Activated naive CD4-positive, alpha-beta T cell (primary cell): ENCODE measurements at regions not wholly inside any gene's neighbourhood (a gene's known extent, or its start where the extent isn't known, plus 50 kb on each side); places are given as distances from the start of the nearest gene placed in this dataset.

Experiments
- DNase-seq, 4 experiments: peaks; one replicate each; lab custom pipeline; 2025; lab: John Stamatoyannopoulos, UW

DNA sequence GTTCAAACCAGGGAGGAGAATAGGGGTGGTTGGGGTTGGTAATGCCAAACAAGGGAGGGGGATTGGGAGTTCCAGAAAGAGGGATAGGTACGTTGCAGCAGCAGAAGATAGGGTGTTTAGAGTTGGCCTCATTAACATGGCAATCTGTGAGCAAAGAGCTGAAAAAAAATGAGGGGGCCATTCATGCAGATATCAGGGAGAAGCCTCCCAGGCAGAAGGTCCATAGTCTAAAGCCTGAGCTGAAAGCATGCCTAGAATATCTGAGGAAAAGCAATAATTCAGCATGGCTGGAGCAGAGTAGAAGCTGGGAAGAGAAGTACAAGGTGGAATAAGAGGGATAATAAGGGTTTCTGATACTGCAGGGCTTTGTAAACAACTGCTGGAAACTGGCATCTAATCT lies 550.9 kb upstream of the LCORL start:
- no peak for DNase-seq

DNA sequence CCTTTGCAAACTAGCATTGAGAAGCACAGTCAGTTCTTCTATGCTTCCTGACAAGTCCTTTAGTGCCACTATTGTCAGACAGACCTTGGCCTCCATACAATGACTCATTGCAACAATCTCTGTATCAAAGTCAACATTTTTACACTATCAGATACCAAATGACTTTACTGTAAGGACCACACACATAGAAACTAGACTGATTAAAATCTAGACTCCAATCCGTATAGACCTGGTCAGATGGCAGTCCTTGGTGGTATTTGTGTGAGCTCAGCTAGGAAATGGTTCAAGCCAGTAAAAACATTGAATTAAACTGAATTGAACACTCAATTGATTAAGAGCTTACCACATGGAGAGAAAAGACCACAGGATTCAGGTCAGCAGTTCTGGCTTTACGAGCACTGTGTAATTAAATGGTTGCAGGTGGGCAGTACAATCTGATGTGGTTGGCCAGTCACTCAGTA lies 549.8 kb upstream of the LCORL start:
- DNase-seq, result no peak

DNA sequence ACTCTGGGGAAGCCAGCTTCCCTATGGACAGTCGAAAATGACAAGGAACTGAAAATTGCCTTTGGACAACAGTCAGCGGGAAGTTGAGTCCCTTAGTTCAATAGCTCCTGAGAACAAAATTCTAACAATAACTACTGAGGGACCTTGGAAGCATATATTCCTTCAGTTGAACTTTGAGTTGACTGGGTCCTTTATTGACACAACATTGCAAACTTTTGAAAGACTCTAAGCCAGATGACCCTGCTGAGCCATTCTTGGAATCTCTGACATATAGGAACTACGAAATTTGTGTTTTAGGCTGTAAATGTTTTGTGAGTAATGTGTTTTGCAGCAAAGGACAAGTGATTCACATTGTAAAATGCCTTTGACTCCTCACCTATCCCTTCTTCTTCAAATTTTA lies 548.8 kb upstream of the LCORL start:
- no peak for DNase-seq

DNA sequence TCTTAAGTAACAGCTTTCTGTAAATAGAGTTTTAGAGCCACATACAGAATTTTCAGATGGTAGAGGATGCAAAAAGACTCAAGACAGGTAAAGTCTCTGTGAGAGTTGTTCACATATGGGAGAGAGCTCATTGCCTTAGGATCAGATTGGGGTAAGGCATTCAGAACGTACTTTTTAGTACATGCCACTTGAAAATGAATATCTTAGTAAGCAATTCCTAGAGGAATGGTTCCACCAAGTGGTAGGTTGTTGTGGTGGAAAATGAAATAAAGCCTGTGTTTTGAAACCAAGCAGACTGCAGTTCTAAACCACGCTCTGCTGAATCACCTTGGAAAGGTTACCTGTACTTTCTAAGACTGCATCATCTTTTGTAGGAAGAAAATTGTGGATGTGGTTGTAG lies 547.0 kb upstream of the LCORL start:
- DNase-seq, result no peak

DNA sequence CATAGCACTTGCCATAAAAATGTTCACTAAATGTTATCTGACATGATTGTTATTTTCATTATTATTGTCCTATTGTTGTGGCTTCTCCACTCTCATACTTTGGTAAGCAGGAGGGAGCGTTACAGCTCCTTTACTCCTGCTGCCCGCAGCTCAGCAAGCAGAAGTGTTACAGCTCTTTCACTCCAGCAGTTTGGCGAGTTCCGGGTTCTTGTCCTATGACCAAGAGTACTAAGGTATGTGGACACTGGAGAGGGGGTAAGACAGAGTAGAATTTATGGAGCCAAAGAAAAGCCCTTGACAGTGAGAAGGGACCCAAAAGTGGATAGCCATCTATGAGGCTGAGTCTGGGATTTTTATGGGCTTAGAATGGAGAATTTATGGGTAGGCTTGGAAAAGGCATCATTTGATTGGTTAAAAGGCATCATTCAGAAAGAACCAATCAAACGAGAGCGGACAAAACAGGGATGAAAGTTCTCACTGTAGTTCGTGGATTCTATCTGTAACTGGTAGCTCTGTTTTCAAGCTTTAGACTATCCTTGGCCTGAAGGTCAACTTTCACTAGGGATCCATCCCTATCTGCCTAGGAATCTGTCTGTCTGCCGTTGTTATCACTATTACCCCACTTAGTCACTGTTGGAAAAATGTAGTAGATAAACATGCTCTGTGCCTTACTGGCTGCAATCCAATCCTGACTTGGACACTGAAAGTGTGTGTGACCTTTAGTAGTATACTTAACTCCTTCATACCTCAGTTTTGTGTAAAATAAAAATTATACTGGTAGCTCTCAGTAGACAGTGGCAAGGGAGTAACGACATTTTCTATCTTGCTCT lies 545.6 kb upstream of the LCORL start:
- no peak for DNase-seq

DNA sequence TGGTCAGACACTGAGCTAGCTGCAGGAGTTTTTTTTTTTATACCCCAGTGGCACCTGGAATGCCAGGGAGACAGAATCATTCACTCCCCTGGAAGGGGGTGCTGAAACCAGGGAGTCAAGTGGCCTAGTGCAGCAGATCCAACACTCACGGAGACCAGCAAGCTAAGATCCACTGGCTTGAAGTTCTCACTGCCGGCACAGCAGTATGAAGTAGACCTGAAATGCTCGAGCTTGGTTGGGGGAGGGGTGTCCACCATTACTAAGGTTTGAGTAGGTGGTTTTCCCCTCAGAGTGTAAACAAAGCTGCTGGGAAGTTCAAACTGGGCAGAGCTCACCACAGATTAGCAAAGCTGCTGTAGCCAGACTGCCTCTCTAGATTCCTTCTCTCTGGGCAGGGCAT lies 537.9 kb upstream of the LCORL start:
- no peak for DNase-seq

DNA sequence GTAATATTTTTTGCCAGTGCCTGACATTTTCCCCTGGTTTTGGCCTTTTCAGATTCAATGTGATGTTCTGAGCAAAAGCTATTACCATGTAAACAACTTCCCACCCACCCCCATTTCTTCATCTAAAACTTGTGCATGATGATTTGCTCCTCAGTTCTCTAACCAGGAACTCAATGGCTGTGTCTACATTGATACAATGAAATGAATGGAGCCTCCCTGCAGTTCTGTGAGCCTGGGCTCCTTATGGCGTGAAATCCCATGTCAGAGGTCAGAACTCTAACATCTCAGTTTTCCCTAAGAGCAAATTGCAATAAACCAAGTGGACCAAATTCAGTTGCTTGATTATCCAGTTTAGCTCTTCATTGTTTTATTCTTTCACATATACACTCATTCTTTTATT lies 534.8 kb upstream of the LCORL start:
- no peak for DNase-seq

DNA sequence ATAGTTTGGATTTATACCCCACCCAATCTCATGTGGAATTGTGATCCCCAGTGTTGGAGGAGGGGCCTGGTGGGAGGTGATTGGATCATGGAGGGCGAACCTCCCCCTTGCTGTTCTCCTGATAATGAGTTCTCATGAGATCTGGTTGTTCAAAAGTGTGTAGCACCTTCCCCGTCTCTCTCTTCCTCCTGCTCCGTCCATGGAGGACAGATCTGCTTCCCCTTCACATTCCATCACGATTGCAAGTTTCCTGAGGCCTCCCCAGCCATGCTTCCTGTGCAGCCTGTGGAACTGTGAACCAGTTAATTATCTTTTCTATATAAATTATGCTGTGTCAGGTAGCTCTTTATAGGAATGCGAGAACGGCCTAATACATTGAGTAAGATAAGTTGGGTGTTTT lies 518.8 kb upstream of the LCORL start:
- DNase-seq, result no peak

DNA sequence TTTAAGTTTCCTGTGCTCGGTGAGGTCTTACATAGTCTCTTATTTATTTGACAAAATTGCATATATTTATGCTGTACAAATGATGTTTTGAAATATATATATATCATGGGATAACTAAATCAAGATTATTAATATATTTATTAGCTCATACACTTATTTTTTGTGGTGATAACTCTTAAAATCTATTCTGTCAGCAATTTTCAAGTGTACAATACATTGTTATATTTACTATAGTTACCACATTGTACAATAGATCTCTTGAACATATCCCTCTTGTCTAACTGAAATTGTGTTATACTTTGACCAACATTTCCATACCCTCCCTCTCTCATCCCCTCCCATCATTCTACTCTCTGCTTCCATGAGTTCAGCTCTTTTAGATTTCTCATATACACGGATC lies 516.6 kb upstream of the LCORL start:
- DNase-seq, result no peak

DNA sequence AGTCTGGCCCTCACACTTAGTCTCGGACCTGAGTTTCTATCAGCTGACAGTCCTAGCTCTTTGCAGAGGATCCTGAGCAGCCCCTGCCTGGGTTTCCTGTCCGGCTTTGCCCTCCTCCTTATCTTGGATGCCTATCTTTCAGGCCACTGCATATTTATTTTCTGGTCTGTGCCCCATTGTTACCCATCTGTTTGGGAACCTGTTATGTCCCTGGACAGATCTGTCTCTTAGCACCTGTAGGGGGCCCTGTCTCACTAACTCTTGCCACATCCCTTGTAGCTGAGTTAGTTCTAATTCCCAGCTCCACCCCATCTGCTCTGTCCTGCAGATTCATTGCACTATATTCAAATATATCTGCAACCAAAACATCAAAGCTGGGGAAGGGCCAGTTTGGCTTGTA lies 514.9 kb upstream of the LCORL start:
- no peak for DNase-seq

DNA sequence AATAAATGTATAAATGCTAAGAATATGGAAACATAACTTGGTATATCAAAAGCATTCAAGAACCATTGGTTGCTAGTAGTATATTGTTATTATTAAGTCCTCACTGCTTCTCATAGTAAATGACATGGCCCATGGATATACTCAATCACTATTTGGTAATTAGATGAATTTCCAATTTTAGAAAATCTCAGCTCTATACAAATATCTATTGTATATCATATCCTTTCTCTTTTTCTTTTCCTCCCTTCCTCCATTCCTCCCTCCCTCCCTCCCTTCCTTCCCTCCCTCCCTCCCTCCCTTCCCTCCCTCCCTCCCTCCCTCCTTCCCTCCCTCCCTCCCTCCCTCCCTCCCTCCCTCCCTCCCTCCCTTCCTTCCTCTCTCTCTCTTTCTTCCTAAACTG lies 514.4 kb upstream of the LCORL start:
- no peak for DNase-seq

DNA sequence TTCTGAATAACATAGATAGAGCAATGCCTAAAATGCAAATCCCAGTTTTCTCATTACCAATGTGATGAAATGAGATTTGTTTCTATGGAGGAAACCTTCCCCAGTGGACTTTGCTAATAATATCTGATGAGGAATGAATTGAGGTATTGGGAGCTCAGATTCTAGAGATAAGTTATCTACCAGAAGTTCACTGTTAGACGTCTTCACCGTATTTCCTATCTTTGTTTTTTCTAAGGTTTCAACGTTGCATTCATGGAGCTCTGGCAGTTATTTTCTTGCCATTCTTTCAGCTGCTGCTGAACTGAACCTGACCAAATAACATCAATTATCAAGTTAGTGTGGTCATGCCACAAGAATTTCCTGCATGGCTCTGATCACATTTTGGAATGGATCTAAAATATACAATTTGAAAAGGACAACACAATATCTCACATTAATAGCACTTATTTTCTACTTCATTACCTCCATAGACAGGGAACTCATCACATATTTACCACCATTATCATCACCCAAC lies 511.8 kb upstream of the LCORL start:
- DNase-seq, result no peak

DNA sequence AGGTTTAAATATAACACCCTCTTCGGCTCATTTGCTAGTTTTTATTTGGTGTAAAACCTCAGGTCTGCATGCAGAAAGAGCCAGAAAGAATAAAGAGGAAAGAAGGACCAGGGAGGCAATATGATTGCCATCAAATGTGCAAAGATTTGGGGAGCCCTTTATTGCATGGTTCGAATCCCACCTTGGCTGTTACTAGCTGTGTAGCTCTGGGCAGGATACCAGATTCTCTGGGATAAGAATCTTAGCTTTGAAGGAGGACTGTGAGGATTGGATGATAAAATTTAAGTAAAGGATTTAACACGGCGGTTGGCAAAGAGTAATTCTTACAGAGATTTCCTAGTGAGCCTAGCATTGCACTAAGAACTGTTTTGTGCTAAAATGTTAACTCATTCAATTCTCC lies 510.2 kb upstream of the LCORL start:
- no peak for DNase-seq

DNA sequence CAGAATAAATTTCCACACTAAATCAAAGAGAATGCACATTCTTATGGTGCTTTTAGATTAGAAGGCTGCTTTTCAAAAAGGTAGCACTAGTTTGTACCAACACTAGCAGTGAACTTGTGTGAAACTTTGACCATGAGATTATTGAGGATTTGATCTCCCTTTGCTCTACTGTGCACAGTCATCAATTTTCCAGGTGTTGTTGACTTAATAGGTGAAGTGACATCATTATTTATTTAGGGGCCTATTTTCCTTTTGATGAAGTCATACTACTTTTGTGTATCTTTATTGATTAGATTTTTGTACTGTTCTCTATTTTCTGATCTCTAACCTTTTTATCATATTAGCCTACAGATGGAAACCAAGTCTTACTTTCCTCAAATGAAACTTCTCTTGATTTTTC lies 507.9 kb upstream of the LCORL start:
- DNase-seq, result no peak

DNA sequence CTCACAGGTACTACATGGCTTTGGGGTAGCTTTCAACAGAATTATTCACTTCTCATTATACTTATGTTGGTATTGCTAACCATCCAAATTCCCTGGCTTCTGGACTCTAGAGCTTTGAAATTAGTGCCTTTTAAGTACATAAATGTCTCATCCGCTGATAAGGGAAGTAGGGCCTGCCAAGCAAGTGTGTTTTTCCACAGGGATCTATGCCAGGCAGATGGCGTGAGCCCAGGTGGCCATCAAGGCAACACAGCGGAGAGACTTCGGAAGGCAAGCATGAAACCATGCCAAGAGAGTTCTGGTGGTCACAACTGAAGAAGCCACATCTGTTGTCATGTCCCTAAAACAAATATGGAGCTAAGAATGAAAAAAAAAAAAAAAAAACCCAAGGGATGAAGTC lies 503.1 kb upstream of the LCORL start:
- DNase-seq, result no peak

DNA sequence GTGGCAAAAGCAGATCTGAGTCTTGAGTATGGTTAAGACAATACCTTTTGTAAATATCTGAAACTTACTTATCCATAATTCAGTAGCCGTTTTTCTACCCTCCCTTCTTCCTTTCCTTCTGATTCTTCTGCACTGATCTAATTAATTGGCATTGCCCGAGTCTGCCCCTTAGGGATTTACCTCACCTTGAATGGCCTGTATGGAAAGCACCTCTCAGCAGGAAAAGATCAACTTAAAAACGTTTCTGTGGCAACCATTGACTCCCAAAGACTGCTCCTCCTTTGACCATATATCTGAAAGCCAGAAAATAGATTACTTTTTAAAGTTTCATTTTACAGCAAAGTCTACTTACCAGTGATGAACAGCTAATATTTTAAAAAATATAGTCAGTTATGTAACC lies 496.5 kb upstream of the LCORL start:
- no peak for DNase-seq

DNA sequence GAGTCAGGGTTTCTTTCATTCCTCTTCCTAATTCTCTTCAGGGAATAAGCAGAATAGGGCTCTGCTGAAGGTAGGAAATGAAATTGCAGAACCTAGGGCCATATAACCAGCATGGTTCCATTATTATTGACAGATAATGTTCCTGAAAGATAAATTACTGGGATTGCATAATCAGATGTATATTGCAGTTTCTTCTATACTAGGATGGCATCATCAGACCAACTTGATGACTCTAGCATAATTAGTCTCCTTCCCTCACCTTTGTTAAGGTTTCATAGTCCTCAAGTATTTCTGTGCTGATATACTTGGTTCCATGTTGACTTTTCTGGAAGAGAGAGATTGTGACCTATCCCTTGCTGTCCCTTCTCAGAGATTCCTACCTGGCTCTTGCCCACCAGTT lies 492.3 kb upstream of the LCORL start:
- no peak for DNase-seq

DNA sequence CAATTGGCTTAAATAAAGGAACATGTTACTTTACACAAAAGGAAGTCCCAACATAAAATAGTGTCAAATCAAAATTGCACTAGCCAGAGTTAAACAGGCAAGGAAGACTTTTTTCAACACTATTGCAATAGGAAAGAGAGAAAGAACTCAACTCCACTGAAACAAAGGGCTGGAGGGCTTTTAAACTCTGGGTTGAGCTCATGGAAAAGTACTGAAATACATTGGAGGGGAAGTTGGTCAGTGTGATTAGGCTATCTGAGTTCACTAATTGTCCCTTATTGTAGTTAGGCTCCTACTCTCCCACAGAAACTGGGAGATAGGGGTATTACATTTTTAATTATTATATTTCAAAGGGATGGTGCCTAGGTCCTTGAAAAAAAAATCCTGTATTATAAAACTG lies 491.2 kb upstream of the LCORL start:
- DNase-seq, result no peak

DNA sequence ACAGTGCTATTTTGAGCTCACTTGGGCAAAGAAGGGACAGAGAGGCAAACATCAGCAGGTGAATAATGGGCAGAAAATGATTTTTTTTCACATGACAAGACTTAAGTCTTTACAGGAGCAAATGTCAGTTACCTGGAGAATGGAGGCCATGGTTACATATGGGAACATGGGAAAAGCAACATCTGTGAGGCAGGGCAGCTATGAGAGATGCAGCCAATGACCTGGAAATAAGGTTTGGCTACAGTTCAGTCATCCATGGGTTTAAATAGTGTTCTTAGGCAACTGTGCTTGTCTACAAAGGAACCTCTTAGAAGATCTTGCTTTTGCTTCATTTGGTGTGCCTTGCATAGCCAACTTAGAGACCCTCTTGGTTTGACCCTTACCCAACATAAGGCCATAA lies 490.2 kb upstream of the LCORL start:
- no peak for DNase-seq

DNA sequence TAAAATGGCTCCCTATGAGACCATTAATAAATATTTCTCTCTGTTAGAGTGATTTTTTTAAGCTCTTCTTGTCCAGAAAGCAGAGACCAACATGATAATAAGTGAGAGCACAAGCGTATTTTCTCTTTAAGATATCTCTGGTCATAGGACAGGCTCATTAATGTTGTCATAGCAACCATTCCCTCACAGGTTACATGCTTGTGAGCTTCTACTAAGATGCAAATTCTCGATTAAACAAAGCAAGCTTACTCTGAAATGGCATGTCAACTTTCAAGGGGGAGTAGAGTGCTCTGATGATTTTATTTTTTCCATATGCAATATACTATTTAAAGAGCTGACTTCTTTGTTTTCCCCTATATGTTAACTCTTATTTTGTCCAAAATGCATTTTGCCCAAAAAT lies 487.2 kb upstream of the LCORL start:
- no peak for DNase-seq

DNA sequence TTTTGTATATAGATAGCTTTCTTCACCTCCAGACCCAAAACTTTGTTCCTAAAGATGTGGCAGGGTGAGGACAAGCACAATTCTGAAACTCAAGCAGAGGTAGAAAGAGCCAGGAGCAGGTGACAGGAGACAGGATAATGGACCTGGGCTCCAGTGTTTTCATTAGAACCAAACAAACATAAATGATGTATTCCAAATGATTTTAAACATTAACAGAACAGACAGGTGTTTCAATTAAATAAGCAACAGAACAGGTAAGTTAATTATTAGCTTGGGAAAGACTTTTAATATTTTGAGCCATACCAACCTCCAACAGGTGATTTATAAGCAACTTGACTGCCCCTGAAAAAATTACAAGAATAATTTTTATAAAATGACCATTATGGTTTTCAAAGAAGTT lies 459.4 kb upstream of the LCORL start:
- DNase-seq, result no peak

DNA sequence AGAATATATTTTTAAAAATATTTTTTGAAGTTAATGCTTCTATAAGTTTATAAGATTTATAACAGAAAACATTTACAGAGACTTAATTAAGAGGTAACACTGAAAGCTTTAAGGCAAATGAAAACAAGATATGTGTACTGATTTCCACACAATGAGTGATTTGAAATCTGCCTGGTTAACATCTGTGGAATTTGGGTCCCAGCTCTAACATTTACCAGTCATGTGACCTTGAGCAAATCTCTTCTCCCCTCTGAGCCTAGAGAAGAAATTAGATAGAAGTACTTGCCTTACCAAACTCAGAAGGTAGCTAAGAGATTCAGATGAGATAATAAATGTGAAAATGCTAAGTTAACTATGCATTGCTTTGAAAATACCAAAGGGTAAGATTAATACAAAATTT lies 458.8 kb upstream of the LCORL start:
- DNase-seq, result no peak

DNA sequence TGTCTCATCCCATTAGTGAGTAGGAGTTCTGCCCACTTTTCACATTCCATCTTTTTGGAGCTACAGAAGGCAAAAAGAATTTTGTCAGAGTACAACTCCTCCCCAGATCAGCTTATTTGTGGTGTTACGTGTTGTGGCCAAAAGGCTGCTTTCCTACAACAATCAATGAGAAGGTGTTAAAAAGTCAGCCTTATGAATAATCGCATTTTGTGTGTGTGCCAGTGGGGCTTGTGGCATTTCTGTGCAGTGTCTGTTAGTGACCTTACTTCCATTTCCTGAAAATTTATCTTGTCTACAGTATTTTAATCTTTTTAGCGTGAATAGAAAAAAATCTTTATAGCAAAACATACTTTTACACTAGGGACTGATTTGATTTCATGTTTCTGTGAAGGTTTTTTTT lies 458.3 kb upstream of the LCORL start:
- no peak for DNase-seq

DNA sequence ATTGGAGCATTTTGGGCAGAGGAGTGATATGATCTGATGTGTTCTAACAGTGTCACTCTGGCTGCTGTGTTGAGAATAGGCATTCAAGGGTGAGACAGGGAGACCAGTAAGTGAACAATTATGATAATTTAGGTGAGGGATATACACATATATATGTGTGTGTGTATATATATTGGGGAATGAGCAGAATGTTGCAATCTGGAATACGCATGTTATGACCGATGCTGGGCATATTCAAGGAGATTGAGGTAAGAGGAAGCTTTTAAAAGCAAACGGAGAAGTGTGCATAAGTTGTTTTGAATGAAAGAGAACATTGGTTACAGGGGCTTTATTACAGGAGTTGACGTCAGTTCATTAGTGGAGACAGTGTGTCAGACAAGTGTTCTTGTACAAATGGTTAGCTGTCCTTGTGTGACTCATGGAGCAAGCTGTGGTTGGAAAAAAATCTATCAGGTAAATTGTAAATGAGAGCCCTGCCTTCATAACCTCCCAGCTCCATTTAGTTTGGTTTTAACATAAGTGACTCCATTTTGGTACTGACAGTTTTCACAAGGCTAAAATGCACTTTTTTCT lies 442.5 kb upstream of the LCORL start:
- no peak for DNase-seq
